Inflammatory macrophage treated with lipopolysaccharide for 4 hours (primary cell): ENCODE measurements at regions not wholly inside any gene's neighbourhood (a gene's known extent, or its start where the extent isn't known, plus 50 kb on each side); places are given as distances from the start of the nearest gene placed in this dataset.

ENCODE experiments used
- DNase-seq: peaks from one replicate; pipeline ENCODE4 v3.0.0-alpha.2; 2020

DNA sequence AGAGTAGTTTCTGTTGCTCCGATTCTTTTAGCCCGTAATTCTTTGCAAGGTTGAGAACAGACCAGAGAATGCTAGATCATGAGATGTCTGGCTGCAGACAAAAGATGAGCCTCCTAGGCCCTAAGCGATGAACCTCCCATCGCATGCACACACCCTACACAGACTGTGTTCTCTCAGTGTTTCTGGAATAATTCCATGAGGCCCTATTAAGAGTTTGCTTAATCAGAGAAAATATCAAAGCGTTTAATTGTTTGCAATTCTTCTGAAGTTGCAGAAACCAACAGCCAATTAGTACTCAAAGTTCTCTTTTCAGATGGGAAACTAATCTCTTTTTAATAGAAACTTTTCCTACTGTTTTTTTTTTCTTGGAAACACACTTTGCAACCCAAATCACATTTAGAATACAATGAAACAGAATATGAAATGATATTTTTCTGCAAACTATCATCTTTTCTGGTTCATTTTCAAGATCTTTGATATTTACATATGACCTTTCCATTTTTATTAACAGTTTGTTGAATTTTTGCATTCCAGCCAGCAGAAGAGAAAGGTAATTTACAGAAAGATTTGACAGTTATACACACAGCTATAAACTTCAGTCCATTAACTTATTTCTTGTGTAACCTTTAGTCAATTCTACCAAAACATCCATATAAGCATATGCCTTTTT, 1525.6 kb downstream of the ARAP2 start:
- DNase-seq: no peak

- DNase-seq: peak; percentile 27
These were observed 1523.7 kb downstream of the ARAP2 start for GRCh38 chr4:34720571-34720970.

DNA sequence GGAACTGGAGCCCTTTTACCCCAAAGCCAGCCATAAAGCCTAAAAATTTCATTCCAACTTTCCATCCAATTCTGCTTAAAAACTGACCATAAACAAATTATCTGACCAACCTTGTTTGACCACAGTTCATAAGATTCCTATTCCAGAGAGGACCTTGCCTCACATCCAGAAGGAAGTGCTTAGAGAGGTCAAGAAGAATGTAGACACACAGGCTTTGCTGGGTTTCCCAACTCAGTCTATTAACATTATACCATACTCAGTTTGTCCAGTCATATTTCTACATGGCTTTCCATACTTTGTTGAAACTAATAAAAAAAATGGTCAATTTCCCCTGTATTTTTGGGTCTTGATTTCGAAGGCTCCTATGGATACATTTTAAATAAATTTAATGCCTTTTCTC, 1522.5 kb downstream of the ARAP2 start:
- no peak for DNase-seq

DNA sequence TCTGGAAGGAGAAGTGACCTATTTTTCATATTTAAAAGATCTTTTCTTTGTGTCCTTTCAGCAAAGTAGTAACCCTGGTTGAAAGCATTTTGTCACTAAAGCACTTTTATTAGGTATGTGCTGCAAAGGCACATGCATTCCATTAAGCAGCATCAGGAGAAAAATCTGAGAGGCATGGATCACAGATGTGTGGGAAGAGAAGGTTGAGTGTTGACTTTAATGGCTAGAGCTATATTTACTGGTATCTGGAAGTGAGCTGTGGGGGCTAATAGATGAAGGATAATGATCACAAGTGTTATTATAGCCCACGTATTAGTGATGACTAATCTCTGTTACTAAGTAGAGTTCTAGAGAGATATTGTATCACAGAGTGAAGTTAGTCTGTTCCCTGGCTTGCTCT, 1520.7 kb downstream of the ARAP2 start:
- no peak for DNase-seq

GRCh38 chr4:34724491-34724890, 1519.8 kb downstream of the ARAP2 start:
- DNase-seq: no peak

DNA sequence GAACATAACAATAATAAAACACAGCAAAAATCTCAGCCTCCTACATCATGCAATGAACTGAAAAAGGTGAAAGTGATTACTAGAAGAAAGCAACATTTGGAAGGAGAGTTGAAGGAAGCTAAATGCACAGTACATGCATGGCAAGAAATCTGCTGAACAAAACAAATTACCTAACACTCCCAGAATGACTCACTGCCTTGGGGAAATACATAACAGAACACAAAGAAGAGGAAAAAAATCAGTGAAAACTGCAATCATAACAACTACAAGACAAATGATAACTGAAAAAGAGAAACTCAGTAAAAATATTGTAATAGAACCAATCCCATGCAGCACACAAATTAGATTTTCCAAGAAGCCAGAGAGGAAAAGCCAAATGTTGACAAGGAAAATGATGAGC, 1513.2 kb downstream of the ARAP2 start:
- no peak for DNase-seq

- no peak for DNase-seq
These were observed 1512.0 kb downstream of the ARAP2 start for GRCh38 chr4:34732176-34732950.

DNA sequence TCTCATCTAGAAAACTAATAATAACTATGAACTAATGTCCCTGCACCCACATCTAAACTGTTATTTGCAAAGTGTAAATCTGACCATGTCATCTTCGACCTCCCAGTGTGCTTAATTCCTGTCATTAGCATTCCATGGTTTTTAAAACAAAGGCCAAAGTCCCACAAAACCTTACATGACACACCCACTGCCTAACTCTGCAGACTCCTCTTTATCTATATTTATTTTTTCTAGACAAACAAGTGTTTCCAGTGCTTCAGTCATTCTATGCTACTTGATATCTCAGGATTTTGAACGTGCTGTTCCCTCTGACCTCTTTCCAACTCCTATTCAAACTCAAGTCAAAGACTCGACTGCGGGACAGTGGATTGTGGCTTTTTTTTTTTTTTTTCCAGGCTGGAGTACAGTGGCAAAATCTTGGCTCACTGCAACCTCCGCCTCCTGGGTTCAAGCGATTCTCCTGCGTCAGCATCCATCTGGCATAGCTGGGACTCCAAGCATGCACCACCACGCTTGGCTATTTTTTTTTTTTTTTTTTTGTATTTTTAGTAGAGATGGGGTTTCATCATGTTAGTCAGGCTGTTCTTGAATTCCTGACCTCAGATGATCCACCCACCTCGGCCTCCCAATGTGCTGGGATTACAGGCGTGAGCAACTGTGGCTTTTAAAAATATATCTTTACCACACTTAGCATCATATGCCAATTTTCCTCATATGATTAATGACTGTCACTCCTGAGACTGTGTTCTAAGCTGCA, 1511.0 kb downstream of the ARAP2 start:
- DNase-seq: no peak

DNA sequence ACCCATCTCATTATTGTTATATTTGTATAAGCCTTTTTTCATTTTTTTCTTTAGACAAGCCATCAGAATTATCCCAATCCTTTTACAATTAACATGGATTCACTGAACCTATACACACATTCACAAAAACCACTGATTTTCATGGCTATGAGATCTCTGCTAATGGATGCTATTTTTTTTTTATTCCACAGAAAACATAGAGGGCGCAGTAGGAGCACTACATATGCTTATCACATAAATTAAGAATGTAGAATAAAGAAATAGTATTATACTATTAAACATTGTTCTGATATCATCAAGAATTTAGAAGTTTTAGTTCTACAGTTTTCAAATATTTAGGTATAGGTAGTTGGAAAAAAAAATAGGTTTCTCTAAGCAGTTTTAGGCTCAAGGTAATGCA, 1477.4 kb downstream of the ARAP2 start:
- DNase-seq: no peak

- DNase-seq: no peak
These were observed 1476.9 kb downstream of the ARAP2 start for GRCh38 chr4:34767407-34767806.

GRCh38 chr4:34771632-34772031, 1472.7 kb downstream of the ARAP2 start:
- DNase-seq: no peak

- no peak for DNase-seq
These were observed 1454.2 kb downstream of the ARAP2 start for GRCh38 chr4:34790131-34790530.

- no peak for DNase-seq
These were observed 1453.1 kb downstream of the ARAP2 start for GRCh38 chr4:34791209-34791608.

DNA sequence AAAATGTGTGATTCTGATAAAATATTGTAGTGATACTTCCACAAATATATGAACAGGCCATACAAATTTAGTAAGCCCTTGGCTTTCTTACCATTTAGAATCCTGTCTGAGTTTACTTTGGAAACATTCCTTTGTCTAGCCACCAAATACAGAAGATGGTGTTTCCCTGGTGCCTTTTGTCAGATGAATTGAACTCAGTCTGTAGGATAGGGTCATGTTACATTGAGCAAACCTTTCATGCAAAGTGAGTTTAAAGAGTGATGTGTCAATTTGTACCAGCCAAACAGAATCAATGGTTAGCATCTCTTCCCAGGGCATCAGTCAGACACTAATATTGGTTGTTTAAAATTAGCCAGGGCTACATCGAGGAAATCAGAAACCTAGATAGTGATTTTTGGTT, 1443.4 kb downstream of the ARAP2 start:
- no peak for DNase-seq

DNA sequence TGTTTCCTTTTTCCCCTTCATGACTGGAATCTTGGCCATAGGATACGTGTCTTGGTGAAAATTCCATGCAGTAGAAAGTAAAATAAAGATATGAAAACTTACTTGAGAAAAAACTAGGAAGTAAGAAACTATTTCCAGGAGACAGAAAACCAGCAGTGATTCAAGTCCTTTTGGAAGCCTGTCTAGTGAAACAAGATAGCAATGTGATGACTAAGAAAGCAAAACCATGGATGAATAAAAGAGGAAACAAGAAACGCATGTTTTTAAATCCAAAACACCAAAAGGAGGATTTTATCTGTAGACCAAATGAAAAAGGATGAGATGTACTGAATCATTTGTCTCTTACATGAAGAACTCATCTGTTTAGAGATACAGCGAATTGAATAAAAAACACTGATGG, 1430.0 kb downstream of the ARAP2 start:
- no peak for DNase-seq

- DNase-seq: no peak
These were observed 1419.8 kb downstream of the ARAP2 start for GRCh38 chr4:34824515-34824914.

DNA sequence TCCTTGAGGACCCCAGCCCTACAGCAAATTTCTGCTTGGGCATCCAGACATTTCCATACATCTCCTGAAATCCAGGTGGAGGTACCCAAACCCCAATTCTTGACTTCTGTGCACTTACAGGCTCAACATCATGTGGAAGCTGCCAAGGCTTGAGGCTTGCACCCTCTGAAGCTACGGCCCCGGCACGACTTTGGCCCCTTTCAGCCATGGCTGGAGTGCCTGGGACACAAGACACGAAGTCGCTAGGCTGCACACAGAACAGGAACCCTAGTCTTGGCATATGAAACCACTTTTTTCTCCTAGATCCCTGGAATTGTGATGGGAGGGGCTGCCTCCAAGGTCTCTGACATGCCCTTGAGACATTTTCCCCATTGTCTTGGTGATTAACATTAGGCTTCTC, 1417.7 kb downstream of the ARAP2 start:
- DNase-seq: no peak

DNA sequence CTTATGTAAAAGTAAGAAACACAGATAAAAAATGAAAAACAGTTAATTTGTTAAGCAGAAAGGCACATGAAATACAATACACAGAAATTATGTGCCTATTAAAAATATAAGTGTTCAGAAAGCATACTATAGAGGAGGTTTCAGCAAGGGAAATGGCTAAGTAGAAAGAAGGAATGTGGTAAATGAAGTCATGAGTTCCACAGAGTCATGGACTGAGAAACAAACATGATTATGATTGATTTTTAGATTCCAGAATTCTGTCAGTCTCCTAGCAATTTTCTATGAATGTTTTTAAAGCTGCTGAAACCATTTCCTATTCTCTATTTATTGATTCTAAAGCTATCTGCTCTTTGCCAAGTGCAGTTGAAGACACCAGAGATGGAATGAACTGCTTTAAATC, 1398.4 kb downstream of the ARAP2 start:
- no peak for DNase-seq

DNA sequence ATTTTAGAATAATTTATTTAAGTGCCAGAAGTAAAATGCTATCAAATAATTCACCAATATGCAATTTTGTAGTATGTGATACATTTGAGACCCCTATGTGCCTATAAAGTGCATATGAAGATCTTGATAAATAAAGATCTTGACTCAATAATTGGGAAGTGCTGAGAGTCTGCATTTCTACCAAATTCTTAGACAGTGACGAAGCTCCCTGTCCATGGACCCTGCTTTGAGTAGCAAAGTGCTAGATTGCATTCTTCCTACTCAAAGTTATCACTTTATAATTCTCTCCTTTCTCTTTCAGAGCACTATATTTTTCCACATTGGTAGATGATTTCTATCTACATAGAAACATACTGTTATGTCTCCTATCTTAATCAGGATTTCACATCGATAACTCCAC, 1393.9 kb downstream of the ARAP2 start:
- DNase-seq: no peak

DNA sequence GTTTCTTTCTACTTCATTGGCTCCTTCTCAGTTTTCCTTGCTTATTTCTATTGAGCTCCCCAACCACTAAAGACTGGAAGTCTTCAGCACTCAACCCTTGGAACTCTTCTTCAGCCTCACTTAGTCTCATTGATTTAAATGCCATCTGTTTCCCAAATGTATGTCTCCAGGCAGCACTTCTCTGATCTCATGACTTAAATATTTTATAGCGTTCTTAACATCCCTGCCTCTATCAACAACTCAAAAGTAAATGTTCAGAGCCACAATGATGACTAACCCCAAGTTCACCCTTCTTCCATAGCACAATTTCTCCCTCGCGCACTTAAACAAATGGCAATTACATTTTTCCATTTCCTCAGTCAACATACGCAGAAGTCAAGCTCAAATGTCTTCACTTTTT, 1393.3 kb downstream of the ARAP2 start:
- no peak for DNase-seq

DNA sequence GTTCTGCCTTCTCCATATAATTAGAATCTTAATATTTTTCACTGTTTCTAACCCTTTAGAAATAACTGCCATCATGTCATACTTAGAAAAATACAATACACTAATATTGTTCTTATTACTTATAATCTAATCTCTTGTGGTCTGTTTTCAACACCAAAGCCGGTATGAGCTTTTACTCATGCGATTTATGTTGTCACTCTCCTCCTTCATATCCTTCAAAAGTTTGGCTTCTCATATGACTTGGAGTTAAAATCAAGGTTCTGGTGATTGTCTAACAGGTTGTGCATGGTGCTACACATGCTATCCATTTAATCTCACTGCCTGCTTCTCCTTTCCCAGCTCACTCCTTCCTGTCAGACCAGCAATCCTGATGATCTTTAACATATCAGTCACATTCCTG, 1392.9 kb downstream of the ARAP2 start:
- no peak for DNase-seq

GRCh38 chr4:34854451-34854850, 1389.9 kb downstream of the ARAP2 start:
- no peak for DNase-seq

GRCh38 chr4:34861666-34862065, 1382.6 kb downstream of the ARAP2 start:
- DNase-seq: no peak

DNA sequence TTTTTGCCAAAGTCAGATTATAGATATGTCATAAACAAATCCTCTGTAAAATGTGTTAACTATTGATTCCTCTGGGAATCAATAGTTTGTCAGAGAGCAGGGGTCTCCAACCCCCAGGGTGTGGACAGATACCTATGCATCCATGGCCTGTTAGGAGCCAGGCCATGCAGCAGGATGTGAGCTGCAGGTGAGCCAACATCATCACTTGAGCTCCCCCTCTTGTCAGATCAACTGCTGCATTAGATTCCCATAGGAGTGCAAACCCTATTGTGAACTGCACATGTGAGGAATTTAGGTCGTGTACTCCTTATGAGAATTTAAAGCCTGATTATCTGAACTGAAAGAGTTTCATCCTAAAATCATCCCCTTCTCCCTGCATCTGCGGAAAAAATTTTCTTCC, 1365.4 kb downstream of the ARAP2 start:
- no peak for DNase-seq
